H1 (cell line): ENCODE measurements at regions not wholly inside any gene's neighbourhood (a gene's known extent, or its start where the extent isn't known, plus 50 kb on each side); places are given as distances from the start of the nearest gene placed in this dataset.

Experiments used
- CTCF ChIA-PET: fragments of 300-600 bp; sonication (Branson Sonifier 250); formaldehyde crosslinking; loops from one replicate; lab custom pipeline; 2021; ENCODE audit not compliant: partially characterized antibody; lab: Charles Lee
- POLR2A ChIA-PET: fragments of 300-600 bp; sonication (Branson Sonifier 250); formaldehyde crosslinking; loops from one replicate; lab custom pipeline; 2021; ENCODE audit warnings: inconsistent platforms; ENCODE audit not compliant: partially characterized antibody; lab: Charles Lee
- DNase-seq, 2 experiments: peaks; one replicate each; pipeline versions ENCODE4 v3.0.0 to v3.0.0-alpha.2; 2010 to 2022; ENCODE audit warnings: low spot score in 2 of 2, low read depth in 1 of 2, mixed read lengths in 1 of 2
- FAIRE-seq: peaks from 2 replicates; lab custom pipeline; 2011; peaks lifted over from hg19 to GRCh38; lab: Jason Lieb, UNC
- H2AFZ ChIP-seq: 2 replicates; pipeline ENCODE4 v1.8.1; 2012; ENCODE audit warnings: low read length, inconsistent platforms
- H2AK5ac ChIP-seq: 2 replicates; pipeline ENCODE4 v1.6.1; 2013; ENCODE audit warnings: low read depth, low read length
- H2BK120ac ChIP-seq: replicated peaks from 2 replicates; pipeline ENCODE3; 2013; ENCODE audit warnings: low read depth, low read length, inconsistent platforms
- H2BK12ac ChIP-seq: 2 replicates; pipeline ENCODE4 v1.6.1; 2013; ENCODE audit warnings: low read depth, low read length
- H2BK15ac ChIP-seq: 2 replicates; pipeline ENCODE4 v1.6.1; 2013; ENCODE audit warnings: low read length
- H2BK20ac ChIP-seq: 2 replicates; pipeline ENCODE4 v1.6.1; 2013; ENCODE audit warnings: low read length
- H2BK5ac ChIP-seq: 2 replicates; pipeline ENCODE4 v1.6.1; 2013; ENCODE audit warnings: low read depth, low read length
- H3K14ac ChIP-seq: 2 replicates; pipeline ENCODE4 v1.6.1; 2013; ENCODE audit warnings: inconsistent platforms; ENCODE audit not compliant: insufficient read length
- H3K18ac ChIP-seq: 2 replicates; pipeline ENCODE4 v1.6.1; 2013; ENCODE audit warnings: low read length; ENCODE audit errors: extremely low read depth
- H3K23ac ChIP-seq: 2 replicates; pipeline ENCODE4 v1.6.1; 2013; ENCODE audit warnings: inconsistent platforms; ENCODE audit not compliant: insufficient read length
- H3K23me2 ChIP-seq: 2 replicates; pipeline ENCODE4 v1.6.1; 2013; ENCODE audit warnings: low read depth, low read length
- H3K27ac ChIP-seq: 2 replicates; pipeline ENCODE4 v1.6.1; 2011; ENCODE audit warnings: low read depth, low read length, inconsistent platforms
- H3K27me3 ChIP-seq, 4 experiments: replicated peaks in 1 of 4; 1 replicate in 1 of 4; 2 replicates in 3 of 4; pipeline versions ENCODE4 v1.6.1 to v1.8.1; 2011 to 2013; ENCODE audit warnings: low read length in 3 of 4, mild to moderate bottlenecking in 3 of 4, inconsistent platforms in 2 of 4, mixed read lengths in 2 of 4, moderate library complexity in 1 of 4; ENCODE audit not compliant: control insufficient read depth in 3 of 4, insufficient read depth in 3 of 4; ENCODE audit errors: extremely low read depth in 1 of 4
- H3K36me3 ChIP-seq, 4 experiments: 2 replicates each; pipeline versions ENCODE4 v1.6.1 to v1.8.1; 2011 to 2013; ENCODE audit warnings: mild to moderate bottlenecking in 4 of 4, low read length in 3 of 4, moderate library complexity in 2 of 4, control low read depth in 1 of 4, inconsistent platforms in 1 of 4; ENCODE audit not compliant: insufficient read depth in 4 of 4, control insufficient read depth in 2 of 4
- H3K4ac ChIP-seq: replicated peaks from 2 replicates; pipeline ENCODE3; 2013; ENCODE audit warnings: low read length, low read depth, mixed read lengths, inconsistent platforms; ENCODE audit not compliant: insufficient read length
- H3K4me1 ChIP-seq, 4 experiments: replicated peaks in 1 of 4; 1 replicate in 1 of 4; 2 replicates in 3 of 4; pipeline versions ENCODE4 v1.6.1 to v1.8.1; 2011 to 2013; ENCODE audit warnings: low read length in 3 of 4, inconsistent platforms in 2 of 4, mixed read lengths in 1 of 4; ENCODE audit not compliant: insufficient read depth in 4 of 4, control insufficient read depth in 3 of 4
- H3K4me2 ChIP-seq, 2 experiments: 2 replicates each; pipeline versions ENCODE4 v1.6.1 to v1.8.1; 2011 to 2013; ENCODE audit warnings: low read depth in 2 of 2, low read length in 2 of 2, control low read depth in 1 of 2, inconsistent platforms in 1 of 2, mild to moderate bottlenecking in 1 of 2; ENCODE audit not compliant: insufficient read depth in 1 of 2
- H3K4me3 ChIP-seq, 4 experiments: fragments of 200-600, 300-600 bp in 1 of 4; sonication (generic), shearing (Covaris generic), sonication (Bioruptor Twin) in 1 of 4; 2 replicates each; pipeline versions ENCODE4 v1.5.1 to v1.8.1; 2011 to 2016; ENCODE audit warnings: low read length in 4 of 4, low read depth in 3 of 4, control low read depth in 2 of 4, inconsistent platforms in 2 of 4, mild to moderate bottlenecking in 2 of 4, mixed read lengths in 1 of 4, moderate library complexity in 1 of 4; ENCODE audit not compliant: insufficient read depth in 2 of 4; ENCODE audit errors: extremely low read depth in 1 of 4
- H3K56ac ChIP-seq: replicated peaks from 2 replicates; pipeline ENCODE3; 2013; ENCODE audit warnings: low read depth, mild to moderate bottlenecking, mixed read lengths, low read length, inconsistent platforms; ENCODE audit not compliant: insufficient read length
- H3K79me1 ChIP-seq: 2 replicates; pipeline ENCODE4 v1.6.1; 2013; ENCODE audit warnings: low read depth, low read length, control low read depth
- H3K79me2 ChIP-seq, 2 experiments: 2 replicates each; pipeline versions ENCODE4 v1.6.1 to v1.8.1; 2012 to 2013; ENCODE audit warnings: low read length in 2 of 2, mild to moderate bottlenecking in 2 of 2, inconsistent platforms in 1 of 2; ENCODE audit not compliant: insufficient read depth in 2 of 2, control insufficient read depth in 1 of 2
- H3K9ac ChIP-seq, 4 experiments: replicated peaks in 1 of 4; 1 replicate in 1 of 4; 2 replicates in 3 of 4; pipeline versions ENCODE4 v1.6.1 to v1.8.1; 2011 to 2013; ENCODE audit warnings: low read depth in 3 of 4, low read length in 3 of 4, control low read depth in 2 of 4, mild to moderate bottlenecking in 2 of 4, moderate library complexity in 2 of 4, inconsistent platforms in 1 of 4; ENCODE audit errors: extremely low read depth in 1 of 4
- H3K9me3 ChIP-seq, 2 experiments: 2 replicates each; pipeline versions ENCODE4 v1.6.1 to v1.8.1; 2012 to 2013; ENCODE audit warnings: mild to moderate bottlenecking in 2 of 2, moderate library complexity in 2 of 2, control low read depth in 1 of 2, inconsistent platforms in 1 of 2, low read depth in 1 of 2, low read length in 1 of 2, mixed read lengths in 1 of 2; ENCODE audit not compliant: insufficient read depth in 2 of 2
- H4K20me1 ChIP-seq, 2 experiments: replicated peaks in 1 of 2; 2 replicates each; pipeline versions ENCODE3 to v1.8.1; 2011 to 2013; ENCODE audit warnings: inconsistent platforms in 2 of 2, low read length in 2 of 2, mild to moderate bottlenecking in 1 of 2; ENCODE audit not compliant: insufficient read depth in 2 of 2, control insufficient read depth in 1 of 2
- H4K5ac ChIP-seq: 2 replicates; pipeline ENCODE4 v1.6.1; 2013; ENCODE audit warnings: low read length, low read depth, mixed read lengths, inconsistent platforms; ENCODE audit not compliant: insufficient read length
- H4K8ac ChIP-seq: 2 replicates; pipeline ENCODE4 v1.8.0; 2013; ENCODE audit warnings: mild to moderate bottlenecking, moderate library complexity, low read length, inconsistent platforms; ENCODE audit not compliant: insufficient read depth; ENCODE audit errors: extremely low read depth
- H4K91ac ChIP-seq: replicated peaks from 2 replicates; pipeline ENCODE3; 2013; ENCODE audit warnings: low read length, mixed read lengths, inconsistent platforms; ENCODE audit not compliant: insufficient read length
- CBX8 ChIP-seq: fragments of 300-800, 300-1000 bp; sonication (generic); IDR thresholded peaks from 2 replicates; pipeline ENCODE4 v1.7.1; 2016; ENCODE audit warnings: low read depth, low read length, borderline replicate concordance
- CHD2 ChIP-seq: IDR thresholded peaks from 2 replicates; pipeline ENCODE4 v1.6.1; 2012; ENCODE audit warnings: low read length, improper control_type of control experiment
- EZH2 ChIP-seq: fragments of 200-600 bp; sonication (generic); IDR thresholded peaks from 2 replicates; pipeline ENCODE4 v1.7.1; 2012; ENCODE audit warnings: low read depth, mild to moderate bottlenecking, moderate library complexity, low read length, inconsistent platforms; ENCODE audit not compliant: severe bottlenecking
- HDAC6 ChIP-seq: IDR thresholded peaks from one replicate; pipeline ENCODE4 v1.7.1; 2012; ENCODE audit warnings: low read depth, mild to moderate bottlenecking, inconsistent platforms, low read length, moderate library complexity
- KDM1A ChIP-seq: fragments of 200-600, 300-600 bp; sonication (generic); IDR thresholded peaks from 2 replicates; pipeline ENCODE4 v1.7.1; 2016; ENCODE audit warnings: mild to moderate bottlenecking, low read length, borderline replicate concordance
- POLR2AphosphoS5 ChIP-seq: IDR thresholded peaks from 2 replicates; pipeline ENCODE4 v1.6.1; 2011; ENCODE audit warnings: low read depth, low read length
- SAP30 ChIP-seq: fragments of 300-600 bp; sonication (generic); IDR thresholded peaks from 2 replicates; pipeline ENCODE4 v1.7.1; 2012; ENCODE audit warnings: low read length, moderate library complexity, mild to moderate bottlenecking, inconsistent platforms; ENCODE audit not compliant: insufficient read depth, insufficient replicate concordance
- TAF7 ChIP-seq: optimal IDR thresholded peaks from 2 replicates; pipeline ENCODE3; 2011; ENCODE audit warnings: low read depth, mild to moderate bottlenecking, inconsistent platforms, low read length, moderate library complexity, borderline replicate concordance
- TEAD4 ChIP-seq: IDR thresholded peaks from 2 replicates; pipeline ENCODE4 v1.6.1; 2012; ENCODE audit warnings: low read depth, low read length, inconsistent platforms, mixed read lengths
- ZNF274 ChIP-seq: IDR thresholded peaks from 2 replicates; pipeline ENCODE4 v1.7.0; 2012; ENCODE audit warnings: low read length, borderline replicate concordance; ENCODE audit errors: extremely low read depth
- WGBS, 2 experiments: shearing (Covaris generic) in 1 of 2; methylation state at CpG; one replicate each; pipeline versions ENCODE4 v1.1.6 to v1.1.7; 2013 to 2015; ENCODE audit warnings: low lambda C conversion rate in 2 of 2, mixed read lengths in 2 of 2, inconsistent platforms in 1 of 2, low coverage in 1 of 2, missing lambda C conversion rate in 1 of 2; ENCODE audit not compliant: insufficient replicate concordance in 2 of 2, insufficient coverage in 1 of 2, insufficient read length in 1 of 2; ENCODE audit errors: extremely low coverage in 1 of 2, missing lambda C conversion rate in 1 of 2; 5-methylcytosine and 5-hydroxymethylcytosine counted together
- TF ChIP-seq, protein P1 (sequence below): IDR thresholded peaks from 2 replicates; pipeline ENCODE4 v1.6.1; 2011; ENCODE audit warnings: low read length, improper control_type of control experiment
- TF ChIP-seq, protein P2 (sequence below): IDR thresholded peaks from 2 replicates; pipeline ENCODE4 v1.6.1; 2012; ENCODE audit warnings: inconsistent platforms

DNA sequence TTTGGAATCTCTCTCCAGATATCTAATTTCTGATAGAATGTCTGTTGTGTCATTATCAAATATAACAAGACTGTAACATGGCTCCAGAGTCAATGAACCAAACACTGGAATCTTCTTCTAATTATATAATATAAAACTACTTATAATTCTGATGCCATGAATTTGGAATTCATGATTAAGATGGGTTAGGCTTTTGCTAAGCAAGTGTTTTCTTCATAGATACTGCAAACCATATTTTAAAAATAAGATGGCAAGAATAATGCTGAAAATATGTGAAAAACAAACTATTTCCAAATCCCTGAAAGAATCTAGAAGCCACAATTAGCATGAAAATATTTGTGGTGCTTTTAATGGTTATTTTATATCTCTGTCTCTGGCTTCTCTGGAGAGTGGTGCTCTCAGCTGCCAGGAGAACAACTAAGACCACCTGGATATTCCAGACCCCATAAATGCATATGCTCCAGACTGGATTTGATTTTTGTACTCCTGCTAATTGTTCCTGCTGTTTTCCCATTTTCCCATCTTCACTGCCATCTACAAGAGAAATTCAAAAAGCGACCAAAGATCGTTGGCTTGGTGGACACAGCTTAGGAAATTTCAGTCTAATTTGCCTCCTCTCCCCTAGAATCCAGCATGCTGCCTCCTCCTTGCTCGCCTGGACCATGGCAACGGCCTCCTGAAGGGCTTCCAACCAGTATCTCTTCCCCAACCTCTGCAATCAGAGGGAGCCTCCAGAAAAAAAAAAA, 418.9 kb downstream of the SETD4 start:
- Histone ChIP-seq H3K4me1 (no peaks in the 10 kb centered on the region), H3K14ac (no peak overlapping the region), H4K5ac (no peak overlapping the region), H4K20me1 (no peaks in the 10 kb centered on the region), H3K79me1 (no peaks in the 10 kb centered on the region), H4K91ac (no peak overlapping the region), H3K27me3 (no peaks in the 10 kb centered on the region), H3K56ac (no peak overlapping the region), H3K9ac (no peak overlapping the region), H2BK12ac (no peak overlapping the region), H2AFZ (no peak overlapping the region), H3K23me2 (no peaks in the 10 kb centered on the region), H3K9me3 (no peaks in the 10 kb centered on the region), H3K23ac (no peak overlapping the region), H3K27ac (no peak overlapping the region), H3K18ac (no peak overlapping the region), H3K4ac (no peak overlapping the region), H2AK5ac (no peak overlapping the region), H3K4me2 (no peak overlapping the region), H3K4me3 (no peak overlapping the region), H2BK5ac (no peak overlapping the region), H3K36me3 (no peaks in the 10 kb centered on the region), H2BK120ac (no peak overlapping the region), H3K79me2 (no peaks in the 10 kb centered on the region), H2BK20ac (no peak overlapping the region), H4K8ac (no peak overlapping the region), H2BK15ac (no peak overlapping the region)
- no peak for DNase-seq
- WGBS, 2 experiments: 86% methylated on average over 4 of the region's 4 CpGs; no CpG with 5 or more reads in 1 of the 2 experiments
- FAIRE-seq: no peak
- ChIA-PET CTCF (interaction anchor here (1.0 kb wide), 1 partner anchor 9 kb away, joined by 3 read pairs; no protein-coding TSS in a partner anchor), POLR2A (no interaction called here)
- no peak for TF ChIP-seq POLR2AphosphoS5
- no peak for TF ChIP-seq TEAD4
- TF ChIP-seq, protein P1, sequence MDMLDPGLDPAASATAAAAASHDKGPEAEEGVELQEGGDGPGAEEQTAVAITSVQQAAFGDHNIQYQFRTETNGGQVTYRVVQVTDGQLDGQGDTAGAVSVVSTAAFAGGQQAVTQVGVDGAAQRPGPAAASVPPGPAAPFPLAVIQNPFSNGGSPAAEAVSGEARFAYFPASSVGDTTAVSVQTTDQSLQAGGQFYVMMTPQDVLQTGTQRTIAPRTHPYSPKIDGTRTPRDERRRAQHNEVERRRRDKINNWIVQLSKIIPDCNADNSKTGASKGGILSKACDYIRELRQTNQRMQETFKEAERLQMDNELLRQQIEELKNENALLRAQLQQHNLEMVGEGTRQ: no peak
- TF ChIP-seq CHD2: no peak
- no peak for TF ChIP-seq KDM1A
- TF ChIP-seq CBX8: no peak
- TF ChIP-seq HDAC6: no peak
- TF ChIP-seq SAP30: no peak
- no peak for TF ChIP-seq EZH2
- TF ChIP-seq ZNF274: no peak
- TF ChIP-seq, protein P2, sequence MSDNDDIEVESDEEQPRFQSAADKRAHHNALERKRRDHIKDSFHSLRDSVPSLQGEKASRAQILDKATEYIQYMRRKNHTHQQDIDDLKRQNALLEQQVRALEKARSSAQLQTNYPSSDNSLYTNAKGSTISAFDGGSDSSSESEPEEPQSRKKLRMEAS: no peak
- TF ChIP-seq TAF7: no peak
